HCT116 (cell line): ENCODE measurements at regions not wholly inside any gene's neighbourhood (a gene's known extent, or its start where the extent isn't known, plus 50 kb on each side); places are given as distances from the start of the nearest gene placed in this dataset.

ENCODE experiments used
- CTCF ChIP-seq, 3 experiments: fragments of 200-600 bp in 1 of 3; sonication (generic) in 1 of 3; IDR thresholded peaks in 2 of 3; conservative IDR thresholded peaks in 1 of 3; 2 replicates each; pipeline ENCODE4 v1.5.1; 2012 to 2017; ENCODE audit warnings: low read depth in 2 of 3, low read length in 2 of 3, antibody characterized with exemption in 1 of 3, borderline replicate concordance in 1 of 3, control low read depth in 1 of 3, mild to moderate bottlenecking in 1 of 3, mixed read lengths in 1 of 3, mixed run types in 1 of 3, moderate library complexity in 1 of 3; ENCODE audit not compliant: insufficient read depth in 1 of 3
- ELF1 ChIP-seq: IDR thresholded peaks from 2 replicates; pipeline ENCODE4 v1.6.1; 2012; ENCODE audit warnings: low read depth, borderline replicate concordance
- EZH2phosphoT487 ChIP-seq: fragments of 200-600 bp; IDR thresholded peaks from 2 replicates; pipeline ENCODE4 v1.6.1; 2018; ENCODE audit warnings: antibody characterized with exemption, borderline replicate concordance
- POLR2A ChIP-seq: IDR thresholded peaks from 2 replicates; pipeline ENCODE4 v1.7.0; 2011; ENCODE audit warnings: borderline replicate concordance; ENCODE audit not compliant: insufficient read depth, insufficient read length; ENCODE audit errors: extremely low read depth
- RAD21 ChIP-seq: IDR thresholded peaks from 2 replicates; pipeline ENCODE4 v1.6.1; 2012; ENCODE audit warnings: low read depth, mild to moderate bottlenecking
- SP1 ChIP-seq: IDR thresholded peaks from 2 replicates; pipeline ENCODE4 v1.6.1; 2012; ENCODE audit warnings: low read depth

GRCh38 chr2:129277585-129277981, 701.9 kb upstream of the RAB6C start:
- TF ChIP-seq EZH2phosphoT487 (no peak), ELF1 (no peak), SP1 (no peak), CTCF (IDR thresholded peaks at IDR 0.05 in 2 of 3, conservative IDR thresholded peaks at IDR 0.05 in 1 of 3; ENCODE audit: borderline replicate concordance in 1 of 3, insufficient read depth in 1 of 3, low read depth in 2 of 3, low read length in 2 of 3) (no peak), POLR2A (no peak), RAD21 (no peak)
